SK-N-DZ (cell line): ENCODE measurements at regions not wholly inside any gene's neighbourhood (a gene's known extent, or its start where the extent isn't known, plus 50 kb on each side); places are given as distances from the start of the nearest gene placed in this dataset.
A peak's percentile ranks its signal among the peaks of the same experiment; 100 is the strongest.

Experiments
- DNase-seq: peaks from one replicate; pipeline ENCODE4 v3.0.0-alpha.2; 2015; ENCODE audit warnings: low spot score

DNA sequence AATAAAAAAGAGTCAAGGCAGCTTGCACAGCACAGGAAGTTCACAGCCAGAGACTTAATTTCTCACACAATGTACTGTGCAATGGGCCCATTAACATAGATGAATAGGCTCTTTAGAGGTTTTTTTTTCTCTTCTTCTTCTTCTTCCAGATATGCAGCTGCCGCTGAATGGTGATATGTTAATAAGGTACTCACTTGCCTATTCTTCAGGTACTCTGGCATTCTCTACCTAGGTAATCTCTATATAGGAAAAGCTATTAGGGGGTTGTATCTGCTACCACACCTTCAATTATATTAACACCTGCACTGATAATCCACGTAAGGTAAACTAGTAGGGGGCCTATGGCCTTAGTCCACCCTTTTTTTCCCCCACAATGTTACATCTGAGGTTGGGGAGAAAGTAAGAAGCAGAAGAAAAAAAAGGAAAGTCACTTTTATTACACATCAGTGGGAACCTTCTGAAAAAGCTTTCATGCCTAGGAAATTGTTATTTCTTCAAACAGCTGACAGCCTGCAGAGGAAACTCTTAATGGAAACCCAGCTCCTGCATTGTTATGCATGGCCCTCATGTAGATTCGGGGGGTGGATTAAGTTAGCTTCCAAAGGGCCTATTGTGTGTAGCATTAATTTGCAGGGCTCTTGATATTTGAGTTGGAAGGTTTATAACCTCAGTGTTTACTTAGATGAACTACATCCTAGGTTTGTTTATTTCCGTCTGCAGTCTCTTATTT lies 525.5 kb downstream of the ZIC1 start:
- DNase-seq = no peak

GRCh38 chr3:147937341-147937740 lies 528.2 kb downstream of the ZIC1 start:
- DNase-seq = no peak

DNA sequence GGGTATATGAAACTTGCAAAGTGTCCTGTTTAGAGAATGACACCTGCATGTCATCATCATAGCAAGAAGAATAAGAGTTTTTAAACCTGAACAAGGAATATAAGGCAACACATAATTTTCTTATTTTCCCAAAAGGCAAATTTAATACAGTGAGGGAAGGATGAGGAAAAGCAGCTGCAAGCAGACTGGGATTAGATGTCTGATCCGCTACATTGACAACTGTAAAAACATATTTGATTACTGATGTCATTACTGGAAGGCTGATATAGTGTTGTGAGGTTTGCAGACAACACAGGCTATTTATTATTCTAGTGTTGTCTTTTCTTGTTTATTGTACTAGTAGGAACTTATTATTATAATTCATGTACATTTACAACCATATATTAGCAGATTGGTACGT lies 528.7 kb downstream of the ZIC1 start:
- DNase-seq = no peak

- no peak for DNase-seq
Observed at GRCh38 chr3:147939425-147939824, 530.3 kb downstream of the ZIC1 start.

DNA sequence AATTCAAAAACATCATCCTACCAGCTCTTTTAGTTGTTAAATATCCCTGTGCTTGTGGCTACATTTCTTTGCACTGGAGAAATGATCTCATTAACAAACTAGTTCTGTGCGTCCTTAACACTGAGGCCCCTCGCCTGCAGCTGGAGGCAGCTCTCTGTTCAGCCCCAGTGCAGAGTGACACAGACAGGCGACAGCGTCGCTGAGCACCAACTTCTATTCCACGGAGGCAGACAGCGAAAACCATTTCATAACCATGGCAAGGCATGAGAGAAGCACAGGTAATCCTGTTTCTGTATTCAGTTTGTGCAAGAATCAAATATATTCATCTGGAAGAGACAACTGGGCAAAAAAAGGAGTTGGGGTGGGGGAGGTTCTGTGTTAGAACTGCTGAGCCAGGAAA lies 530.7 kb downstream of the ZIC1 start:
- peak; percentile 22 for DNase-seq

DNA sequence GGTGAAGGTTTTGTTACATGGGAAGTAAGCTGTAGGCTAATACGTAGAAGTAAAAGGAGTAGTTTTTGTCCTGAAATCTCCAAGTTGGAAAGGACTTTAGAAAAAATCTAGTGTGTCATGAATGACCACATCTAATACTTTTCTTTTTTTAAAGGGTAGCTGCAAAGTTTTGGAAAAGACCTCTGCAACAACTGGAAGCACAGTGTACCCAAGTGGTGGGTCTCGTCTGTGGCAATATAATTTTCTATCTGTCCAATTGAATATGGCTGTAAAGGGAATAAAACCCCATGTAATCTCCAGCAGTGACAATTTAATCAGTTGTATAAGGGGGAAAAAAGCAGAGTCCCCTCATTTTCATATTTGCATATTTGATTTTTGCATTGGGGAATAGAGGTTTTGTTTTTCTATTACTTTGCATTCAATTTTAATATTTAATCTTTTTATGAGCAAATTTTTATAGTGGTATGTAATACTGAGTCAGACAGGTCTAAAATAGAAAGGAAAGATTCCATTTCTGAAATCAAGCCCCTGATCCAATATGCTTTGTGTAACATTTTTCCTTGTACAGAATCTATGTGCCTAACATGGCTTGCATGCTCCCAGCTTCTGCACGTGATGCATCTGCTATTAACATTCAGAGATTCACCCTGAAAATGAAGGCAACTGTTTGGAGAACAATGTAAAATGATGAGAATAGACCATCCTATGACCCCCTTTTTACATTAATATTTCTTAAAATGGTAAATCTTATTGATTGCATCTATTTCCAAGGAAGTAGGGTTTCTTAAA lies 531.4 kb downstream of the ZIC1 start:
- no peak for DNase-seq

DNA sequence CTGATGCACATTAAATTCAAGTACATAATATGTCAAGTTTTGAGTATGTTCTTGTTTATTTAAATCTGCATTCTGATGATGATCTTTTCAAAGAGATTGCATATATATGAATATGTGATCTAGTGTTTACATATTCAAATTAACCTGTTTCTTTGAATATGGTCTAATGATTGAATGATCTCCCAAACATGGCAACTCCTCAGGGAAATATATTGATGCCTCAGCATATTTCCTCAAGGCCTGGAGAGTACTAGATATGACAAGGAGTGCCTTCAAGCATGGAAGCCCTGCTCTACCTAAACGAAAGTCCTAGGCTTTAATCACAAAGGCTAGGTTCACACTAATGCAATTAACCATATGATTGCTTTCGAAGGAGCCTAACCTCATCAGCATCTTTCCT lies 532.8 kb downstream of the ZIC1 start:
- peak; percentile 42 for DNase-seq

GRCh38 chr3:147943265-147943945 lies 534.2 kb downstream of the ZIC1 start:
- DNase-seq = no peak

DNA sequence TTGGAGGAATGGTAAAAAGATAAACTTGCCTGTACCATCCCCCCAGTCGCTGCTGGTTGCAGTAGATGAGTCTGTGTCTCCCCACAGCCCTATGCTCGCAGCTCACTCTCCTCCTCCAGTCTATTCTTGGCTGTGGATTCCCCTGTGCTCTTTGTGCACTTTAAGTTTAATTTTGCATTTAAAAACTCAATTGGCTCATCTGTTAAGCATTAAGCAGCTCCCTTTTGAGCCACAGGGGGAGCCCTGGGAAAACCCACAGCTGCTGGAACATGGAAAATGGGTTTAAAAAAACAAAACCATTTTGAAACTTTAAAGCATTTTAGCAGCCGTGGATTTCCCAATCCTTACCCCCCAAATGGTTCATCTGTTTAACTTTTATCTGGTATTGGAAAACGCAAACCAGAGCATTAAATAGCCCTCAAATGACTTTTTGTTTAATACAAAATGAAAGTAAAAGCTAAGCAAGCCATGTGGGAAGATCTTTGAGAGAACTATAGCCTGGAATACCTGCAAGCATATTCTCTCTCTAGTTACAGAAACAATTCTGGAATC lies 536.9 kb downstream of the ZIC1 start:
- DNase-seq = peak; percentile 24

- DNase-seq = no peak
Observed at GRCh38 chr3:147956615-147957014, 547.5 kb downstream of the ZIC1 start.

DNA sequence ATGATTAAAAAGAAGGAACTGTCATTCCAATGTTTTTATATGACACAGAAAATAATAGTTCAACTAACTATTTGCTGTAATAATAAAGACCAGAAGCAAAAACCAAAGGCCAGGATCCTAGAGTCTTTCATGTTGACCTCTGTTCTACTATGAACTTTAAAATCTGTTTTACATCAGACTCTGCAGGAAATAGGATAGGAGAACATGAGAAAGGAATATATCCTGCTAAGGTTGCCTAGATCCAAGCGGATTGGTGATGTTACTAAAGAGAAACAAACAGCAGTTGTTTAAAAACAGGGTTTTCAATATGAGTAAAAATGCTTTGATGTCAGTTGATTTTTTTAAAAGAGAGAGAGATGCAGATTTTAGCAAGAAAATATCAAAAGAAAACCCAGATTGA lies 549.6 kb downstream of the ZIC1 start:
- no peak for DNase-seq

DNA sequence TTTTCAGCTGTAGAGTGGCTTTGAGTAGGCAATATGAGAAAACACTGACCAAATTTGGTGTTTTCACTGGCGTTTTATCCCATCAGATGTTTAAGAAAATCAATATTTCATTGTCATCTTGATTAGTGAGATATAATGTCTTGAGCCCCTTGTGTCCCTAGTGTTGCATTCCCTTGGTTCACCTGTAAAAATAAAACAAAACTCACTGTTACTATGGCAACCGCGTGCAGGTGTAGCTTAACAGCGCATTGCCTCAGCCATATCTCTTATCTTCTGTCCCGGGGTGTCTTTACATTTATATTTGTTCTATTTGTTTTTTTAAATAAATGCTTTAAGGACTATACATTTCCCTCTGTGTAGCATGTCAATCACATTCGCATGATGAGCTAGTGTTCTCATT lies 551.6 kb downstream of the ZIC1 start:
- DNase-seq = peak; percentile 41

DNA sequence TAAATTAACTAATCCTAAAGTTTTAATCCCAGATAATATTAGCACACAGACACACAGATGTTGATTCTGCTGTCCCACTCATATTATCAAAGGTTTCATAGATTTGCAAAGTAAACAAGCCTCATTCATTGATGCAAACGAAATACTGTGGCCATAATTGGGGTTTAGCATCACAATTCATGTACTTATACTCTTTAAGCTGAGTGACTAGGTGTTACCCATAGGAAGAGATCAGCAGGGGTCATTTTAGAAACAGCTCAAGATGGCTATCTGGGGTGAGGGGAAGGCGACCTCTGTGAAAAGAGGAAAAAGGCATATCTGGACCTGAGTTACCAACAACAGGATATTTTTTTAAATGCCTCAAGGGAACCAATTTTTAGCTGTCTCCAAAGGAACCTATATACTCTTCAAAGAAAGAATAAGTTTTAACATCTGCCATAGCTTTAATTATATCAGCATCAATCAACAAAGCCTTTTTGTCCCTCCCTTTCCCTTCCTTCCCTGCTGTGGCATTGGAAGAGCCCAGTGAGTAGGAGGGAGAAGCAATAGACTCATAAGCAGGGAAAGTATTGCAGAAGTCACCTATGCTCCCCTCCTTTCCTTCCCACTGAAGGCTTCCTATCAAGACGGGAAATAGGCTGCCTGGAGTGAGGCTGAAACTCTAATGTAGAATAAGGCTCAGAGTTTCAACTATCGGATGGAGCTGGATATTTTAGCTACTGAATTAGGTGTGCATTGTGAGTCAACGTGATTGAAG lies 553.4 kb downstream of the ZIC1 start:
- DNase-seq = no peak

DNA sequence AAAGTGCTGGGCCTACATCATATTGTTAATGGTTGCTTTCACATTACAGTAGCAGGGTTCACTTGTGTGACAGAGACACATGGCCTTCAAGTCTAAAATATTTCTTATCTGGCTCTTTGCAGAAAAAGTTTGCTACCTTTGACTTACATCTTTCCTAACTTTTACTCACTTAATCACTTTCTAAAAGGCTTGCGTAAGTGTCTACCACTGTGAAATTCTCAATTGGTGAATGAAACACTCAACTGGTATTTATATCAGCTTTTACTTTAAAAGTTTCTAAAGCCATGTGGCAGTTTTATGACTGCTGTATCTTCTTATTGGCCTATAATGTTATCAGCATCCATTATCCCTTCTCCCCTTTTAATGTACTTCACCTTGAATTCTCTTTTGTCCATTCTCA lies 554.5 kb downstream of the ZIC1 start:
- no peak for DNase-seq

DNA sequence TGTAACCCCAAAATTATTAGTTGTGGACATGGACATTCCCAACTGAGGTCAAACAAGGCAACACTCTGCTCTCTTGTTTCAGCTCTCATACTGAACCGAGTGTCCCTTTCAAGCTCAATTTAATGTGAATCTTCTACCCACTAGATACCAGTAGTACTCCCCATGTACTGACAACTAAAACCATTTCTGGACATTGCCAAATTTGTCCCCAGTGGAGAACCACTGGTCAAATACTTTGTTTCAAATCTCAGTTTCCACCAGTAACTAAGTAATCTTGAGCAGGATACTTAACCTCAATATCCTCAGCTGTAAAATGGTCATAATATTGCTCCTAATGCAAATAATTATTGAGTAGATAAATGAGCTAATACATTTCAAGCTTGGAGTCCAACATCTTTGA lies 566.0 kb downstream of the ZIC1 start:
- no peak for DNase-seq

- DNase-seq = no peak
Observed at GRCh38 chr3:147977001-147977400, 567.8 kb downstream of the ZIC1 start.

DNA sequence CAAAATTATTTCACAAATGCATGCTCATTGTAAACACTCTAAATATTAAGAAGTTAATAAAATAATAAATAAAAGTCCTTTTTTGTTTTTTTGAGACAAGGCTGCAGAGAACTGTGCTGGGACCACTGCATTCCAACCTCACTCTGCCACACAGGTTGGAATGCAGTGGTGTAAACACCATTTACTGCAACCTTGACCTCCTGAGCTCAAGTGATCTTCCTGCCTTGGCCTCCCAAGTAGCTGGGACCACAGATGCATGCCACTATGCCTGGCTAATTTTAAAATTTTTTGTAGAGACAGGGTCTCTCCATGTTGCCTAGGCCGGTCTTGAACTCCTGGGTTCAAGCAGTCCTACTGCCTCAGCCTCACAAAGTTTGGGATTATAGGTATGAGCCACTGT lies 578.4 kb downstream of the ZIC1 start:
- no peak for DNase-seq

DNA sequence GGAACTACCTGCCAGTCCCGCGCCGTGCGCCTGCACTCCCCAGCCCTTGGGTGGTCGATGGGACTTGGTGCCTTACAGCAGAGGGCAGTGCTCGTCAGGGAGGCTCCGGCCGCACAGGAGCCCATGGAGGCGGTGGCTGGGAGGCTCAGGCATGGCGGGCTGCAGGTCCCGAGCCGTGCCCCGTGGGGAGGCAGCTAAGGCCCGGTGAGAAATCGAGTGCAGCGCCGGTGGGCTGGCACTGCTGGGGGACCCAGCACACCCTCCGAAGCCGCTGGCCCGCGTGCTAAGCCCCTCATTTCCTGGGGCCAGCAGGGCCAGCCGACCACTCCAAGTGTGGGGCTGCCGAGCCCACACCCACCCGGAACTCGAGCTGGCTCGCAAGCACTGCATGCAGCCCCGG lies 580.2 kb downstream of the ZIC1 start:
- no peak for DNase-seq

GRCh38 chr3:148002705-148003205 lies 593.6 kb downstream of the ZIC1 start:
- no peak for DNase-seq

GRCh38 chr3:148004331-148004730 lies 595.2 kb downstream of the ZIC1 start:
- DNase-seq = no peak

- no peak for DNase-seq
Observed at GRCh38 chr3:148005456-148005855, 596.3 kb downstream of the ZIC1 start.
